Cardiac muscle cell (in vitro differentiated cells and primary cell): ENCODE measurements at regions not wholly inside any gene's neighbourhood (a gene's known extent, or its start where the extent isn't known, plus 50 kb on each side); places are given as distances from the start of the nearest gene placed in this dataset.
A peak's percentile ranks its signal among the peaks of the same experiment; 100 is the strongest.

Experiments
- DNase-seq, 2 donors: peaks; one replicate each; pipeline versions ENCODE4 v3.0.0 to v3.0.0-alpha.2; 2010 to 2017; ENCODE audit warnings: low read depth in 1 of 2, low spot score in 1 of 2
- H3K27ac ChIP-seq: fragments of 200-600 bp; sonication (generic); 2 replicates; pipeline ENCODE4 v1.5.1; 2016
- H3K27me3 ChIP-seq: fragments of 200-600 bp; sonication (generic); 2 replicates; pipeline ENCODE4 v1.6.0; 2016; ENCODE audit warnings: control low read depth
- H3K36me3 ChIP-seq: fragments of 200-600 bp; sonication (generic); 2 replicates; pipeline ENCODE4 v1.5.1; 2016; ENCODE audit warnings: control low read depth
- H3K4me1 ChIP-seq: fragments of 200-600 bp; sonication (generic); 2 replicates; pipeline ENCODE4 v1.8.1; 2017; ENCODE audit warnings: low read depth, mild to moderate bottlenecking, mixed run types
- H3K4me3 ChIP-seq: fragments of 200-600 bp; sonication (generic); 2 replicates; pipeline ENCODE4 v1.5.1; 2016; ENCODE audit warnings: mild to moderate bottlenecking
- H3K9me3 ChIP-seq: fragments of 200-600 bp; sonication (generic); 2 replicates; pipeline ENCODE4 v1.5.1; 2017; ENCODE audit warnings: low read depth, mild to moderate bottlenecking, control low read depth
- TF ChIP-seq, protein P1 (sequence below): IDR thresholded peaks from 2 replicates; pipeline ENCODE4 v1.5.1; 2012; ENCODE audit warnings: low read depth, mild to moderate bottlenecking, low read length

GRCh38 chr18:5667356-5667755, 123.6 kb upstream of the EPB41L3 start:
- no peak overlapping the region for H3K4me3 ChIP-seq
- H3K27ac ChIP-seq: no peak overlapping the region
- H3K36me3 ChIP-seq: no peaks in the 10 kb centered on the region
- H3K4me1 ChIP-seq: no peaks in the 10 kb centered on the region
- H3K27me3 ChIP-seq: no peaks in the 10 kb centered on the region
- no peaks in the 10 kb centered on the region for H3K9me3 ChIP-seq
- no peak for DNase-seq
- TF ChIP-seq, protein P1, sequence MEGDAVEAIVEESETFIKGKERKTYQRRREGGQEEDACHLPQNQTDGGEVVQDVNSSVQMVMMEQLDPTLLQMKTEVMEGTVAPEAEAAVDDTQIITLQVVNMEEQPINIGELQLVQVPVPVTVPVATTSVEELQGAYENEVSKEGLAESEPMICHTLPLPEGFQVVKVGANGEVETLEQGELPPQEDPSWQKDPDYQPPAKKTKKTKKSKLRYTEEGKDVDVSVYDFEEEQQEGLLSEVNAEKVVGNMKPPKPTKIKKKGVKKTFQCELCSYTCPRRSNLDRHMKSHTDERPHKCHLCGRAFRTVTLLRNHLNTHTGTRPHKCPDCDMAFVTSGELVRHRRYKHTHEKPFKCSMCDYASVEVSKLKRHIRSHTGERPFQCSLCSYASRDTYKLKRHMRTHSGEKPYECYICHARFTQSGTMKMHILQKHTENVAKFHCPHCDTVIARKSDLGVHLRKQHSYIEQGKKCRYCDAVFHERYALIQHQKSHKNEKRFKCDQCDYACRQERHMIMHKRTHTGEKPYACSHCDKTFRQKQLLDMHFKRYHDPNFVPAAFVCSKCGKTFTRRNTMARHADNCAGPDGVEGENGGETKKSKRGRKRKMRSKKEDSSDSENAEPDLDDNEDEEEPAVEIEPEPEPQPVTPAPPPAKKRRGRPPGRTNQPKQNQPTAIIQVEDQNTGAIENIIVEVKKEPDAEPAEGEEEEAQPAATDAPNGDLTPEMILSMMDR: no peak

DNA sequence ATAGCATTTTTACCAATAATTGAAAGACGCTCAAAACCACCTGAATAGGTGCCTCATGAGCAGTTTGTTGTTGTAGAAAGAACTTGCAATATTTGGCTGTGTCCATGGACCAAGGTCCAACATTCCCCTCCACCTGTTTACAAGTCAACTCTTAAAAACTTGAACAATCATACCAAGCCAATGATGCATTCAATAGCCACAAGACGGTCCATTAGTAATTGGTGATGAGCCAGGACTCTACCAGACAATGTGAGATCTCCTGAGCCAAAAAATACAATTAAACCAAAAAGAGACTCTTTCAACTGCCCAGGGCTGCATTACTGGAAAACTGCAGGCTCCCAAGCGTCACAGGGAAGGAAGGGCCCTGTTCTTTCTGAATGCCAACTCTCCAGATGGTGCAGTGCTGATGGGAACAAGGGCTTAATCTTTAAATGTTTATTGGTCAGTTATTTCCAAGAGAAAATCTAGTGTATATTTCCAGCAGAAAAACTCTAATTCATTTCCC, 118.8 kb upstream of the EPB41L3 start:
- Histone ChIP-seq H3K9me3 (no peaks in the 10 kb centered on the region), H3K4me1 (peaks cover 11% of the 10 kb centered on the region), H3K27me3 (no peaks in the 10 kb centered on the region), H3K4me3 (no peak overlapping the region), H3K36me3 (no peaks in the 10 kb centered on the region), H3K27ac (no peak overlapping the region)
- TF ChIP-seq, protein P1: no peak
- DNase-seq: no peak

GRCh38 chr18:5661179-5661578, 117.4 kb upstream of the EPB41L3 start:
- no peaks in the 10 kb centered on the region for H3K27me3 ChIP-seq
- no peaks in the 10 kb centered on the region for H3K9me3 ChIP-seq
- H3K4me1 ChIP-seq: peaks cover 11% of the 10 kb centered on the region
- no peak overlapping the region for H3K4me3 ChIP-seq
- H3K36me3 ChIP-seq: no peaks in the 10 kb centered on the region
- H3K27ac ChIP-seq: peak overlapping the region; percentile 1
- DNase-seq: peak in 1 of 2 donors; percentile 34
- TF ChIP-seq, protein P1: no peak

- H3K4me1 ChIP-seq: peaks cover 40% of the 10 kb centered on the region
- peak overlapping the region; percentile 78 for H3K27ac ChIP-seq
- TF ChIP-seq, protein P1: no peak
- H3K4me3 ChIP-seq: no peak overlapping the region
- H3K27me3 ChIP-seq: no peaks in the 10 kb centered on the region
- H3K9me3 ChIP-seq: no peaks in the 10 kb centered on the region
- H3K36me3 ChIP-seq: no peaks in the 10 kb centered on the region
- DNase-seq: peak in 1 of 2 donors; percentile 55
Measured at GRCh38 chr18:5653802-5654201, 110.0 kb upstream of the EPB41L3 start.

DNA sequence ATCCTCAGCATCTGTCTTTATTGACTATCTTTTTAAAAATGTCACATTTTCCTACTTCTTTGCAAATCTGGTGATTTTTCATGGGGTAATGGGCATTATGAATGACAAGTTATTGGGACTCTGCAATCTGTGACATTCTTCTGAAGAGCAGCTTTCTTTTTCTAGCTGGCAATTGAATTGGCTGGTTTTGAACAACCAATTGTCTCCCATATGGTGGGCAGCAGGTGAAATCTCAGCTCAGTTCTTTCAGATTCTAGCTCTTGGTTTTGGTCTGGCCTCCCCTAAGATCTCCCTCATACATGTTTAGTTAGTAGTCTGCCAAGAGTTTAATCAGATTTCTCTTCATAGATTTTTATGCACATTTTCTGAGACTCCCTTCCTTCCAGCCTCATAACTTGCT, 107.9 kb upstream of the EPB41L3 start:
- H3K36me3 ChIP-seq: no peaks in the 10 kb centered on the region
- no peaks in the 10 kb centered on the region for H3K9me3 ChIP-seq
- DNase-seq: no peak
- no peak overlapping the region for H3K4me3 ChIP-seq
- H3K27ac ChIP-seq: no peak overlapping the region
- H3K4me1 ChIP-seq: peaks cover 41% of the 10 kb centered on the region
- no peaks in the 10 kb centered on the region for H3K27me3 ChIP-seq
- TF ChIP-seq, protein P1: no peak

- Histone ChIP-seq H3K36me3 (no peaks in the 10 kb centered on the region), H3K4me1 (peaks cover 38% of the 10 kb centered on the region), H3K27ac (peak overlapping the region; percentile 49), H3K4me3 (no peak overlapping the region), H3K9me3 (no peaks in the 10 kb centered on the region), H3K27me3 (no peaks in the 10 kb centered on the region)
- DNase-seq: peak in 1 of 2 donors; percentile 73
- TF ChIP-seq, protein P1: no peak
Measured at GRCh38 chr18:5649439-5649838, 105.6 kb upstream of the EPB41L3 start.
